ENCODE measurements at regions not wholly inside any gene's neighbourhood (a gene's known extent, or its start where the extent isn't known, plus 50 kb on each side); places are given as distances from the start of the nearest gene placed in this dataset.

GRCh38 chr5:8241558-8241957, 372.6 kb downstream of the MTRR start:
- Histone ChIP-seq H3K27ac (no peak overlapping the region), H3K27me3 (replicated peaks) (no peaks in the 10 kb centered on the region), H3K4me3 (no peak overlapping the region), H3K4me1 (replicated peaks) (no peaks in the 10 kb centered on the region), H3K36me3 (no peaks in the 10 kb centered on the region), H3K9me3 (replicated peaks) (no peaks in the 10 kb centered on the region)
- no peak for DNase-seq (ENCODE audit: low read depth in 1 of 2, low spot score in 2 of 2)

- H3K27me3 ChIP-seq (replicated peaks): no peaks in the 10 kb centered on the region
- H3K27ac ChIP-seq: no peak overlapping the region
- no peaks in the 10 kb centered on the region; the same call in 1 of the 2 replicates for H3K9me3 ChIP-seq (replicated peaks)
- H3K36me3 ChIP-seq: no peaks in the 10 kb centered on the region
- no peak overlapping the region for H3K4me3 ChIP-seq
- DNase-seq (ENCODE audit: low read depth in 1 of 2, low spot score in 2 of 2): no peak
- no peaks in the 10 kb centered on the region for H3K4me1 ChIP-seq (replicated peaks)
These were observed 378.3 kb downstream of the MTRR start for GRCh38 chr5:8247049-8247899.

- Histone ChIP-seq H3K36me3 (no peaks in the 10 kb centered on the region), H3K9me3 (replicated peaks) (no peaks in the 10 kb centered on the region; the same call in 1 of the 2 replicates), H3K4me1 (replicated peaks) (no peaks in the 10 kb centered on the region), H3K27ac (no peak overlapping the region), H3K27me3 (replicated peaks) (no peaks in the 10 kb centered on the region), H3K4me3 (no peak overlapping the region)
- no peak for DNase-seq (ENCODE audit: low read depth in 1 of 2, low spot score in 2 of 2)
These were observed 384.4 kb downstream of the MTRR start for GRCh38 chr5:8253376-8253775.

- no peak overlapping the region for H3K4me3 ChIP-seq
- H3K27me3 ChIP-seq (replicated peaks): no peaks in the 10 kb centered on the region
- H3K36me3 ChIP-seq: no peaks in the 10 kb centered on the region
- no peaks in the 10 kb centered on the region for H3K4me1 ChIP-seq (replicated peaks)
- H3K9me3 ChIP-seq (replicated peaks): no peaks in the 10 kb centered on the region; the same call in 1 of the 2 replicates
- H3K27ac ChIP-seq: no peak overlapping the region
- DNase-seq (ENCODE audit: low read depth in 1 of 2, low spot score in 2 of 2): no peak
These were observed 385.7 kb downstream of the MTRR start for GRCh38 chr5:8254674-8255073.

- Histone ChIP-seq H3K4me3 (no peak overlapping the region), H3K36me3 (no peaks in the 10 kb centered on the region), H3K4me1 (replicated peaks) (no peaks in the 10 kb centered on the region)
These were observed 389.9 kb downstream of the MTRR start for GRCh38 chr5:8258801-8259200.

GRCh38 chr5:8270246-8270645, 401.3 kb downstream of the MTRR start:
- H3K9me3 ChIP-seq (replicated peaks): peaks cover 10% of the 10 kb centered on the region
- no peaks in the 10 kb centered on the region for H3K36me3 ChIP-seq
- H3K4me1 ChIP-seq (replicated peaks): no peaks in the 10 kb centered on the region
- H3K27me3 ChIP-seq (replicated peaks): no peaks in the 10 kb centered on the region
- H3K4me3 ChIP-seq: no peak overlapping the region
- no peak overlapping the region for H3K27ac ChIP-seq
- no peak for DNase-seq (ENCODE audit: low read depth in 1 of 2, low spot score in 2 of 2)

More at GRCh38 chr5:8258801-8259200, 389.9 kb downstream of the MTRR start:
- no peak overlapping the region for H3K27ac ChIP-seq
- no peaks in the 10 kb centered on the region for H3K27me3 ChIP-seq (replicated peaks)
- no peak for DNase-seq (ENCODE audit: low read depth in 1 of 2, low spot score in 2 of 2)
- H3K9me3 ChIP-seq (replicated peaks): no peaks in the 10 kb centered on the region

- no peaks in the 10 kb centered on the region for H3K9me3 ChIP-seq (replicated peaks)
- no peak overlapping the region for H3K27ac ChIP-seq
- H3K27me3 ChIP-seq (replicated peaks): no peaks in the 10 kb centered on the region
- no peak for DNase-seq (ENCODE audit: low read depth in 1 of 2, low spot score in 2 of 2)
- H3K4me1 ChIP-seq (replicated peaks): no peaks in the 10 kb centered on the region
- no peaks in the 10 kb centered on the region for H3K36me3 ChIP-seq
- H3K4me3 ChIP-seq: no peak overlapping the region
These were observed 411.9 kb downstream of the MTRR start for GRCh38 chr5:8280711-8281363.

GRCh38 chr5:8288334-8288733, 419.4 kb downstream of the MTRR start:
- no peaks in the 10 kb centered on the region for H3K9me3 ChIP-seq (replicated peaks)
- no peaks in the 10 kb centered on the region for H3K27me3 ChIP-seq (replicated peaks)
- no peak overlapping the region for H3K27ac ChIP-seq
- H3K4me1 ChIP-seq (replicated peaks): no peaks in the 10 kb centered on the region
- no peak overlapping the region for H3K4me3 ChIP-seq
- no peaks in the 10 kb centered on the region for H3K36me3 ChIP-seq
- no peak for DNase-seq (ENCODE audit: low read depth in 1 of 2, low spot score in 2 of 2)

- Histone ChIP-seq H3K9me3 (replicated peaks) (no peaks in the 10 kb centered on the region), H3K36me3 (no peaks in the 10 kb centered on the region), H3K27ac (no peak overlapping the region), H3K4me1 (replicated peaks) (no peaks in the 10 kb centered on the region), H3K27me3 (replicated peaks) (no peaks in the 10 kb centered on the region), H3K4me3 (no peak overlapping the region)
- DNase-seq (ENCODE audit: low read depth in 1 of 2, low spot score in 2 of 2): no peak
These were observed 420.1 kb downstream of the MTRR start for GRCh38 chr5:8288897-8289516.

- Histone ChIP-seq H3K36me3 (no peaks in the 10 kb centered on the region), H3K4me3 (no peak overlapping the region), H3K9me3 (replicated peaks) (no peaks in the 10 kb centered on the region), H3K4me1 (replicated peaks) (no peaks in the 10 kb centered on the region), H3K27ac (no peak overlapping the region), H3K27me3 (replicated peaks) (no peaks in the 10 kb centered on the region)
- DNase-seq (ENCODE audit: low read depth in 1 of 2, low spot score in 2 of 2): no peak
These were observed 420.8 kb downstream of the MTRR start for GRCh38 chr5:8289779-8290178.

GRCh38 chr5:8290721-8291120, 421.8 kb downstream of the MTRR start:
- no peaks in the 10 kb centered on the region for H3K27me3 ChIP-seq (replicated peaks)
- no peaks in the 10 kb centered on the region for H3K36me3 ChIP-seq
- no peak for DNase-seq (ENCODE audit: low read depth in 1 of 2, low spot score in 2 of 2)
- H3K4me3 ChIP-seq: no peak overlapping the region
- no peaks in the 10 kb centered on the region for H3K9me3 ChIP-seq (replicated peaks)
- H3K27ac ChIP-seq: no peak overlapping the region
- no peaks in the 10 kb centered on the region for H3K4me1 ChIP-seq (replicated peaks)

GRCh38 chr5:8291641-8292040, 422.7 kb downstream of the MTRR start:
- Histone ChIP-seq H3K27me3 (replicated peaks) (no peaks in the 10 kb centered on the region), H3K9me3 (replicated peaks) (no peaks in the 10 kb centered on the region), H3K4me1 (replicated peaks) (no peaks in the 10 kb centered on the region), H3K36me3 (no peaks in the 10 kb centered on the region), H3K4me3 (no peak overlapping the region), H3K27ac (no peak overlapping the region)
- DNase-seq (ENCODE audit: low read depth in 1 of 2, low spot score in 2 of 2): no peak

GRCh38 chr5:8295141-8295540, 426.2 kb downstream of the MTRR start:
- Histone ChIP-seq H3K27me3 (replicated peaks) (no peaks in the 10 kb centered on the region), H3K27ac (no peak overlapping the region), H3K4me3 (no peak overlapping the region), H3K4me1 (replicated peaks) (no peaks in the 10 kb centered on the region), H3K36me3 (no peaks in the 10 kb centered on the region), H3K9me3 (replicated peaks) (no peaks in the 10 kb centered on the region)
- DNase-seq (ENCODE audit: low read depth in 1 of 2, low spot score in 2 of 2): no peak

- no peaks in the 10 kb centered on the region for H3K27me3 ChIP-seq (replicated peaks)
- no peak overlapping the region for H3K27ac ChIP-seq
- H3K4me3 ChIP-seq: no peak overlapping the region
- no peak for DNase-seq (ENCODE audit: low read depth in 1 of 2, low spot score in 2 of 2)
- no peaks in the 10 kb centered on the region for H3K36me3 ChIP-seq
- H3K9me3 ChIP-seq (replicated peaks): no peaks in the 10 kb centered on the region
- H3K4me1 ChIP-seq (replicated peaks): no peaks in the 10 kb centered on the region
These were observed 430.8 kb downstream of the MTRR start for GRCh38 chr5:8299716-8300115.
